ENCODE measurements at regions not wholly inside any gene's neighbourhood (a gene's known extent, or its start where the extent isn't known, plus 50 kb on each side); places are given as distances from the start of the nearest gene placed in this dataset.

DNA sequence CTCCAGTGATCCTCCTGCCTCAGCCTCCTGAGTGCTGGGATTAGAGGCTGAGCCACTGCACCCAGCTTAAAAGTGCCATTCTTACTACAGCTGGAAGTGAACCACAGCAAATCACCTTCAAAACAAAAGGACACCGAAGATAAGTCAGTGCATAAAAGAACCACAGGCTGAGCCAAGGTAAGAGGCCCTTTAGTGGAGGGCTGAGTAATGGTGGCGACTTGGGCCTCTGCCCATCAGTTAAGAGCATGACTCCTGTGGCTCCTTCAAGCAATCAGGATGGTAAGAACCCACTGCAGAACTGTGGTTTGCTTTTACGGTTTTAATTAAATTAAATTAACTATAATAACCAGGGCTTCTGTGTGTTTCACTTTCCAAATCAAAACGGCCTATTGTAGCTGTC, 75.1 kb downstream of the CTAGE1 start:
- TF ChIP-seq, protein P1, sequence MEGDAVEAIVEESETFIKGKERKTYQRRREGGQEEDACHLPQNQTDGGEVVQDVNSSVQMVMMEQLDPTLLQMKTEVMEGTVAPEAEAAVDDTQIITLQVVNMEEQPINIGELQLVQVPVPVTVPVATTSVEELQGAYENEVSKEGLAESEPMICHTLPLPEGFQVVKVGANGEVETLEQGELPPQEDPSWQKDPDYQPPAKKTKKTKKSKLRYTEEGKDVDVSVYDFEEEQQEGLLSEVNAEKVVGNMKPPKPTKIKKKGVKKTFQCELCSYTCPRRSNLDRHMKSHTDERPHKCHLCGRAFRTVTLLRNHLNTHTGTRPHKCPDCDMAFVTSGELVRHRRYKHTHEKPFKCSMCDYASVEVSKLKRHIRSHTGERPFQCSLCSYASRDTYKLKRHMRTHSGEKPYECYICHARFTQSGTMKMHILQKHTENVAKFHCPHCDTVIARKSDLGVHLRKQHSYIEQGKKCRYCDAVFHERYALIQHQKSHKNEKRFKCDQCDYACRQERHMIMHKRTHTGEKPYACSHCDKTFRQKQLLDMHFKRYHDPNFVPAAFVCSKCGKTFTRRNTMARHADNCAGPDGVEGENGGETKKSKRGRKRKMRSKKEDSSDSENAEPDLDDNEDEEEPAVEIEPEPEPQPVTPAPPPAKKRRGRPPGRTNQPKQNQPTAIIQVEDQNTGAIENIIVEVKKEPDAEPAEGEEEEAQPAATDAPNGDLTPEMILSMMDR (conservative IDR thresholded peaks at IDR 0.05), result no peak
- TF ChIP-seq EZH2 (IDR thresholded peaks at IDR 0.05; ENCODE audit: low read depth), result no peak
